ENCODE measurements at regions not wholly inside any gene's neighbourhood (a gene's known extent, or its start where the extent isn't known, plus 50 kb on each side); places are given as distances from the start of the nearest gene placed in this dataset.
A peak's percentile ranks its signal among the peaks of the same experiment; 100 is the strongest.

- H3K27ac ChIP-seq (ENCODE audit: low read depth, low read length), result no peak overlapping the region
- H3K36me3 ChIP-seq (ENCODE audit: control insufficient read depth in 3 of 3, insufficient read depth in 3 of 3, low read length in 3 of 3), result no peaks in the 10 kb centered on the region
- no peak overlapping the region for H3K9ac ChIP-seq (ENCODE audit: low read depth in 1 of 3, low read length in 3 of 3)
- no peak overlapping the region for H3K4me3 ChIP-seq (ENCODE audit: low read length in 3 of 3)
- H3K4me1 ChIP-seq (ENCODE audit: control insufficient read depth in 3 of 3, insufficient read depth in 3 of 3, low read length in 3 of 3), result peaks cover 4 to 6% (median 4%) of the 10 kb centered on the region in 3 donors
- H3K27me3 ChIP-seq (ENCODE audit: control insufficient read depth in 3 of 3, insufficient read depth in 3 of 3, low read length in 3 of 3), result no peaks in the 10 kb centered on the region
- H3K9me3 ChIP-seq (ENCODE audit: control insufficient read depth in 3 of 3, low read length in 3 of 3), result no peaks in the 10 kb centered on the region
Measured at GRCh38 chr9:636931-637591, 204.4 kb upstream of the DMRT1 start.

- no peak overlapping the region for H3K4me3 ChIP-seq (ENCODE audit: low read length in 3 of 3)
- no peaks in the 10 kb centered on the region for H3K36me3 ChIP-seq (ENCODE audit: control insufficient read depth in 3 of 3, insufficient read depth in 3 of 3, low read length in 3 of 3)
- no peak overlapping the region for H3K27ac ChIP-seq (ENCODE audit: low read depth, low read length)
- H3K4me1 ChIP-seq (ENCODE audit: control insufficient read depth in 3 of 3, insufficient read depth in 3 of 3, low read length in 3 of 3), result peaks cover 7 to 10% (median 9%) of the 10 kb centered on the region in 3 donors
- H3K9ac ChIP-seq (ENCODE audit: low read depth in 1 of 3, low read length in 3 of 3), result no peak overlapping the region
- H3K9me3 ChIP-seq (ENCODE audit: control insufficient read depth in 3 of 3, low read length in 3 of 3), result no peaks in the 10 kb centered on the region
- H3K27me3 ChIP-seq (ENCODE audit: control insufficient read depth in 3 of 3, insufficient read depth in 3 of 3, low read length in 3 of 3), result no peaks in the 10 kb centered on the region
Measured at GRCh38 chr9:638152-638551, 203.3 kb upstream of the DMRT1 start.

- Histone ChIP-seq H3K27ac (ENCODE audit: low read depth, low read length) (no peak overlapping the region), H3K36me3 (ENCODE audit: control insufficient read depth in 3 of 3, insufficient read depth in 3 of 3, low read length in 3 of 3) (no peaks in the 10 kb centered on the region), H3K4me3 (ENCODE audit: low read length in 3 of 3) (no peak overlapping the region), H3K27me3 (ENCODE audit: control insufficient read depth in 3 of 3, insufficient read depth in 3 of 3, low read length in 3 of 3) (no peaks in the 10 kb centered on the region), H3K4me1 (ENCODE audit: control insufficient read depth in 3 of 3, insufficient read depth in 3 of 3, low read length in 3 of 3) (peaks cover 7 to 10% (median 9%) of the 10 kb centered on the region in 3 donors), H3K9me3 (ENCODE audit: control insufficient read depth in 3 of 3, low read length in 3 of 3) (no peaks in the 10 kb centered on the region), H3K9ac (ENCODE audit: low read depth in 1 of 3, low read length in 3 of 3) (no peak overlapping the region)
Measured at GRCh38 chr9:642014-642413, 199.5 kb upstream of the DMRT1 start.

GRCh38 chr9:643966-644365 lies 197.5 kb upstream of the DMRT1 start:
- peaks cover 7 to 10% (median 9%) of the 10 kb centered on the region in 3 donors for H3K4me1 ChIP-seq (ENCODE audit: control insufficient read depth in 3 of 3, insufficient read depth in 3 of 3, low read length in 3 of 3)
- no peak overlapping the region for H3K4me3 ChIP-seq (ENCODE audit: low read length in 3 of 3)
- H3K27ac ChIP-seq (ENCODE audit: low read depth, low read length), result no peak overlapping the region
- no peak overlapping the region for H3K9ac ChIP-seq (ENCODE audit: low read depth in 1 of 3, low read length in 3 of 3)
- no peaks in the 10 kb centered on the region for H3K9me3 ChIP-seq (ENCODE audit: control insufficient read depth in 3 of 3, low read length in 3 of 3)
- H3K27me3 ChIP-seq (ENCODE audit: control insufficient read depth in 3 of 3, insufficient read depth in 3 of 3, low read length in 3 of 3), result no peaks in the 10 kb centered on the region
- H3K36me3 ChIP-seq (ENCODE audit: control insufficient read depth in 3 of 3, insufficient read depth in 3 of 3, low read length in 3 of 3), result no peaks in the 10 kb centered on the region

GRCh38 chr9:647522-647921 lies 194.0 kb upstream of the DMRT1 start:
- no peaks in the 10 kb centered on the region for H3K36me3 ChIP-seq (ENCODE audit: control insufficient read depth in 3 of 3, insufficient read depth in 3 of 3, low read length in 3 of 3)
- no peaks in the 10 kb centered on the region for H3K27me3 ChIP-seq (ENCODE audit: control insufficient read depth in 3 of 3, insufficient read depth in 3 of 3, low read length in 3 of 3)
- H3K4me1 ChIP-seq (ENCODE audit: control insufficient read depth in 3 of 3, insufficient read depth in 3 of 3, low read length in 3 of 3), result peaks cover 6 to 15% (median 14%) of the 10 kb centered on the region in 3 donors
- no peak overlapping the region for H3K4me3 ChIP-seq (ENCODE audit: low read length in 3 of 3)
- peak overlapping the region; percentile 10 for H3K27ac ChIP-seq (ENCODE audit: low read depth, low read length)
- no peak overlapping the region for H3K9ac ChIP-seq (ENCODE audit: low read depth in 1 of 3, low read length in 3 of 3)
- no peaks in the 10 kb centered on the region for H3K9me3 ChIP-seq (ENCODE audit: control insufficient read depth in 3 of 3, low read length in 3 of 3)

- Histone ChIP-seq H3K9ac (ENCODE audit: low read depth in 1 of 3, low read length in 3 of 3) (no peak overlapping the region), H3K4me3 (ENCODE audit: low read length in 3 of 3) (no peak overlapping the region), H3K27ac (ENCODE audit: low read depth, low read length) (no peak overlapping the region), H3K36me3 (ENCODE audit: control insufficient read depth in 3 of 3, insufficient read depth in 3 of 3, low read length in 3 of 3) (no peaks in the 10 kb centered on the region), H3K27me3 (ENCODE audit: control insufficient read depth in 3 of 3, insufficient read depth in 3 of 3, low read length in 3 of 3) (no peaks in the 10 kb centered on the region), H3K9me3 (ENCODE audit: control insufficient read depth in 3 of 3, low read length in 3 of 3) (no peaks in the 10 kb centered on the region), H3K4me1 (ENCODE audit: control insufficient read depth in 3 of 3, insufficient read depth in 3 of 3, low read length in 3 of 3) (peaks cover 6 to 22% (median 14%) of the 10 kb centered on the region in 3 donors)
Measured at GRCh38 chr9:649128-650074, 192.1 kb upstream of the DMRT1 start.

GRCh38 chr9:650362-650761 lies 191.1 kb upstream of the DMRT1 start:
- Histone ChIP-seq H3K9ac (ENCODE audit: low read depth in 1 of 3, low read length in 3 of 3) (no peak overlapping the region), H3K36me3 (ENCODE audit: control insufficient read depth in 3 of 3, insufficient read depth in 3 of 3, low read length in 3 of 3) (no peaks in the 10 kb centered on the region), H3K9me3 (ENCODE audit: control insufficient read depth in 3 of 3, low read length in 3 of 3) (no peaks in the 10 kb centered on the region), H3K27me3 (ENCODE audit: control insufficient read depth in 3 of 3, insufficient read depth in 3 of 3, low read length in 3 of 3) (no peaks in the 10 kb centered on the region), H3K27ac (ENCODE audit: low read depth, low read length) (peak overlapping the region; percentile 2), H3K4me3 (ENCODE audit: low read length in 3 of 3) (peak overlapping the region in 1 of 3 donors; percentile 17), H3K4me1 (ENCODE audit: control insufficient read depth in 3 of 3, insufficient read depth in 3 of 3, low read length in 3 of 3) (peaks cover 6 to 28% (median 14%) of the 10 kb centered on the region in 3 donors)

- Histone ChIP-seq H3K36me3 (ENCODE audit: control insufficient read depth in 3 of 3, insufficient read depth in 3 of 3, low read length in 3 of 3) (no peaks in the 10 kb centered on the region), H3K4me1 (ENCODE audit: control insufficient read depth in 3 of 3, insufficient read depth in 3 of 3, low read length in 3 of 3) (peaks cover 12 to 38% (median 20%) of the 10 kb centered on the region in 3 donors), H3K27ac (ENCODE audit: low read depth, low read length) (no peak overlapping the region), H3K9me3 (ENCODE audit: control insufficient read depth in 3 of 3, low read length in 3 of 3) (no peaks in the 10 kb centered on the region), H3K27me3 (ENCODE audit: control insufficient read depth in 3 of 3, insufficient read depth in 3 of 3, low read length in 3 of 3) (no peaks in the 10 kb centered on the region), H3K9ac (ENCODE audit: low read depth in 1 of 3, low read length in 3 of 3) (no peak overlapping the region), H3K4me3 (ENCODE audit: low read length in 3 of 3) (no peak overlapping the region)
Measured at GRCh38 chr9:651371-651770, 190.1 kb upstream of the DMRT1 start.

GRCh38 chr9:652914-653313 lies 188.6 kb upstream of the DMRT1 start:
- Histone ChIP-seq H3K9ac (ENCODE audit: low read depth in 1 of 3, low read length in 3 of 3) (no peak overlapping the region), H3K4me1 (ENCODE audit: control insufficient read depth in 3 of 3, insufficient read depth in 3 of 3, low read length in 3 of 3) (peaks cover 14 to 46% (median 22%) of the 10 kb centered on the region in 3 donors), H3K4me3 (ENCODE audit: low read length in 3 of 3) (no peak overlapping the region), H3K36me3 (ENCODE audit: control insufficient read depth in 3 of 3, insufficient read depth in 3 of 3, low read length in 3 of 3) (no peaks in the 10 kb centered on the region), H3K9me3 (ENCODE audit: control insufficient read depth in 3 of 3, low read length in 3 of 3) (no peaks in the 10 kb centered on the region), H3K27ac (ENCODE audit: low read depth, low read length) (peak overlapping the region; percentile 5), H3K27me3 (ENCODE audit: control insufficient read depth in 3 of 3, insufficient read depth in 3 of 3, low read length in 3 of 3) (no peaks in the 10 kb centered on the region)

- peak overlapping the region; percentile 5 for H3K27ac ChIP-seq (ENCODE audit: low read depth, low read length)
- peaks cover 14 to 46% (median 22%) of the 10 kb centered on the region in 3 donors for H3K4me1 ChIP-seq (ENCODE audit: control insufficient read depth in 3 of 3, insufficient read depth in 3 of 3, low read length in 3 of 3)
- no peaks in the 10 kb centered on the region for H3K27me3 ChIP-seq (ENCODE audit: control insufficient read depth in 3 of 3, insufficient read depth in 3 of 3, low read length in 3 of 3)
- no peaks in the 10 kb centered on the region for H3K9me3 ChIP-seq (ENCODE audit: control insufficient read depth in 3 of 3, low read length in 3 of 3)
- H3K36me3 ChIP-seq (ENCODE audit: control insufficient read depth in 3 of 3, insufficient read depth in 3 of 3, low read length in 3 of 3), result no peaks in the 10 kb centered on the region
- H3K4me3 ChIP-seq (ENCODE audit: low read length in 3 of 3), result no peak overlapping the region
- H3K9ac ChIP-seq (ENCODE audit: low read depth in 1 of 3, low read length in 3 of 3), result no peak overlapping the region
Measured at GRCh38 chr9:653421-653820, 188.1 kb upstream of the DMRT1 start.
